SKM-1 (cell line): ENCODE measurements at regions not wholly inside any gene's neighbourhood (a gene's known extent, or its start where the extent isn't known, plus 50 kb on each side); places are given as distances from the start of the nearest gene placed in this dataset.

Experiments
- DNase-seq: peaks from one replicate; lab custom pipeline; 2025; ENCODE audit not compliant: unreplicated experiment; lab: John Stamatoyannopoulos, UW

- no peak for DNase-seq
Observed at GRCh38 chr16:80054647-80055046, 454.1 kb upstream of the MAF start.

- no peak for DNase-seq
Observed at GRCh38 chr16:80051040-80051439, 450.5 kb upstream of the MAF start.

DNA sequence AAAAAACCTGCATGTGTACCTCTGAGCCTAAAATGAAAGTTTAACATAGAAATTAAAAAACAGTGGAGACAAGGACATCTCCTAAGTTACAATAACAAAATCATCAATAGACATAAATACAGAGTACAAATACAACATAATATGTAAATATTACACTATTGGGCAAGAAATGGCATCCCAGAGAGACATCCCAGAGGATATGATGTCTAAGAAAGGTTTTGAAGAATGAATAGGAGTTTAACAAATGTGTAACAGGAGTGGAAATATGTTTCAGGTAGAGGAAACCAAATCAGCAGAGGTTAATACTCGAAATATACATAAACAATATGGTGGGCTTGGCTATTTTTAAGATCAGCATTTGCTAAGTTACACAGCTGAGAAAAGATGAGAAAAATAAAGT is 447.7 kb upstream of the MAF start:
- no peak for DNase-seq

DNA sequence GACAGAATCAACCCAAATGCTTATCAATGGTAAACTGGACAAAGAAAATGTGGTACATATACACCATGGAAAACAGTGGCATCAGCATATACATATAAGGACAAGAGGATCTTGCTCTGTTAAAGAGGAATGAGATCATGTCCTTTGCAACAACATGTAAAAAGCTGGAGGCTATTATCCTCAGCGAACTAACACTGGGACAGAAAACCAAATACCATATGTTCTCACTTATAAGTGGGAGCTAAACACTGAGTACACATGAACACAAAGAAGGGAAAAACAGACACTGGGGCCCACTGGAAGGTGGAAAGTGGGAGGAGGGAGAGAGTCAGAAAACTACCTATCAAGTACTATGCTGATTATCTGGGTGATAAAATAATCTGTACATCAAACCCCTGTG is 447.3 kb upstream of the MAF start:
- DNase-seq = no peak

- DNase-seq = no peak
Observed at GRCh38 chr16:80046848-80047247, 446.3 kb upstream of the MAF start.

DNA sequence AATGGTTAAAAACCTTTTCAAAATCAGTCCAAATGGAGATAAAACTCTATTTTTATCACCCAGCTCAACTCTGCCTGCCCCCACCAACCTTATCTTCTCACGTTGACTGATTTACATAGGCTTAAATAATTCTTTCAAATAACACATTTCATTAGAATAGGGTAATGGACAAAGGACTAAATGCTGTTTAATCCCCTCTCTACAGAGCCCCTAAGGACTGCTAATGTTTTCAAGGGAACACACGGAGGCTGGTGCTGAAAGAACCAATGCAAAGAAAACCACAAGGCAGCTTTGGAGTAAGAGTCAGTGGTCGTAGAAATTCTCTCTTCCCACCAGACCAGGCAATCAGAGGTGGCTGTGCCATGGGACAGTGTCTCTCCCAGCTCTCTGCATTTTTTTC is 445.7 kb upstream of the MAF start:
- no peak for DNase-seq

DNA sequence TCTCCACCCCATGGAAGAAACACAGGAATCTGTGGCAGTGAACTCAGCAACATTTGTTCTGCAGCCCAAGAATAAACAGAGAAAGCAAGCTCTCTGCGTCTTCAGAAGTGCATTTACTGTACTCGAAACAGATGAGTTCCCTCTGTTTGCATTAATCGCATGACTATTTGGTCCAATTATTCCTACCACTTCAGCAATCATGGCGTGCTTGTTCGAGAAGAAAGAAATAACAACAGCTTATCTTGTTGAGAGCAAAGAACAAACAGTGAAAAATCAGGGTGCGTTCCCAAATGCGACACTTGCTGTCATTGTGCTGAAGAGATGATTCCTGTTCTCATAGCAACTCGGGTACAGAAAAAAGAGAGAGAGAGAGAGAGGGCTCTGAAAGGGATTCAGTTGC is 445.3 kb upstream of the MAF start:
- no peak for DNase-seq

- DNase-seq = no peak
Observed at GRCh38 chr16:80041410-80041809, 440.9 kb upstream of the MAF start.

- DNase-seq = no peak
Observed at GRCh38 chr16:80040814-80041213, 440.3 kb upstream of the MAF start.

GRCh38 chr16:80040413-80040812 is 439.9 kb upstream of the MAF start:
- no peak for DNase-seq

GRCh38 chr16:80039777-80040176 is 439.2 kb upstream of the MAF start:
- DNase-seq = no peak

DNA sequence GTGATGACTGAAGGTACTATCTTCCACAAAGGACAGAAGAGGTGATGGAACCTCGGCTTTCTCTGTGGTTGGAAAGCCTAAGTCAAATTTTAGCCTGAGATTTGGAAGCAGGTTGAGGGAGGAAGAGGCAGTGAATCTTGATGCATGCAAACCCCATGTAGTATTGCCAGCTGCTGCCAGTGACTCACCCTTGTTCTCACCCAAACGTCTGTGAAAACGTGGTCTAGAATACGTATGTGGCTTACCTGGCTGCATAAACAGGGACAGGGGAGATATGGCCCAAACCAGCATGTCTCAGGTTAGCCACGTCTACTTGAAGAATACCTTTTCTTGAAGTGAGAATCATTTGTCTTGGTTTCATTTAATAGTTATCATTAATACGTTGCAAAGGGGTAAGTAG is 438.0 kb upstream of the MAF start:
- DNase-seq = no peak

- no peak for DNase-seq
Observed at GRCh38 chr16:80034948-80035663, 434.6 kb upstream of the MAF start.

GRCh38 chr16:80034469-80034826 is 433.9 kb upstream of the MAF start:
- no peak for DNase-seq

DNA sequence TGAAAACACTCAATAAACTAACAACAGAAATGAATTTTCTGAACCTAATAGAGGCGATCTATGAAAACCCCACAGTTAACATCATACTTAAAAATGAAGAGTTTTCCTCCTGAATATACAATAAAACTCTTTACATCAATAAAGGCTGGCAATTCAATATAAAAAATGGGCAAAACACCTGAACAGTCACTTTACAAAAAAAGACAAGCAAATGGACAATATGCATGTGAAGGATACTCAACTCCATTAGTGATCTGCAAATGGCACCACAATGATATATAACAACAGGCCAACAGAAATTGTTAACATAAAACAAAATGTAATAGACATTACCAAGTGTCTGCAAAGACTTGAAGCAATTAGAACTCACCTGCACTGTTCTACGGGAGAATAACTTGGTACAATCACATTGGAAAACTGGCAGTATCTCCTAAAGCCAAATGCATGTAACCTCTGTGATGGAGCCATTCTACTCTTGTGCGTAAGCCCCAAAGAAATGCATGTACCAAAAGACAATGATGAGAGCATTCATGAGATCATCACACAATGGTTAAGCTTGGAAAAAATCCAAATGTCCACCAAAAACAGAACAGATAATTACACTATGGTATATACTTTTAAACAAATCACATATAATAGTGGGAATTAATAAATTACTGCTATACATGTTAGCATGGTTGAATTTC is 433.4 kb upstream of the MAF start:
- DNase-seq = no peak

DNA sequence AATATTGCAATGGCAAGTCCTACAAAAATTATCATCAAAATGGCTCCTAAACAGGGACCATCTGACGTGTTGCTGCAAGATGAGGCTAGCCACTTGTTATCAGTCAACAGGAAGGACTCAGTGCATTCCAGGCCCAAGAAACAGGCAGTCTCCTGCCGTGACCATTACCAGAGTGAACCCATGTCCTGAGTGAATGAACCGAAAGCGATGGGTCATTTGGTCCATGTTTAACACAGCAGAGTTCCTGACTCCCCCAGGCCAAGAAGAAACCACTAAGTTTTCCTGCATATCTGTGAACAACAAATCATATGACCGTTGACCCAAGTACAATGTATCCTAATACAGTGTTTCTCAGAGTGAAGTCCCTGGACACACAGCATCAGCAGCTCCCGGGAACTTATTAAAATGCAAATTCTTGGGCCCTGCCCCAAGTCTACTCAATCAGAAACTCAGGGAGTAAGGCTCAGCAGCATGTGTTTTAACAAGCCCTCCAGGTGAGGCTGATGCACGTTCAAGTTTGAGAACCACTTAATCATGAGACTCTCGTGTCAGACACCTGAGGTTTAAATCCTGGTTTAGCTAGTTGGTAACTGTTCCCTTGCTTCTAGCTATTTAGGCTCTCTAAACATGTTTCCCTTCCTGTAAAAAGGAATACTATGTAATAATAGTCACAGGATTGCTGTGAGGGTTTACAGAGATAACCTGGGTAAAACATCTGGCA is 429.4 kb upstream of the MAF start:
- DNase-seq = no peak

DNA sequence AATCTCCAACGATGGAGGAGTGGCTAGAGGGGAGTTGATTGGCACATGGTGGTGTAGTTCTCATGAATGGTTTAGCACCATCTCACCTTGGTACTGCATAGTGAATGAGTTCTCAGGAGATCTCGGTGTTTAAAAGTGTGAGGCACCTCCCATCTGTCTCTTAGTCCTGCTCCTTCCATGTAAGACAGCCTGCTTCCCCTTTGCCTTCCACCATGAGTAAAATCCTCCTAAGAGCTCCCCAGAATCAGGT is 428.8 kb upstream of the MAF start:
- no peak for DNase-seq

- no peak for DNase-seq
Observed at GRCh38 chr16:80028581-80029380, 428.2 kb upstream of the MAF start.

GRCh38 chr16:80027007-80027965 is 426.7 kb upstream of the MAF start:
- no peak for DNase-seq

DNA sequence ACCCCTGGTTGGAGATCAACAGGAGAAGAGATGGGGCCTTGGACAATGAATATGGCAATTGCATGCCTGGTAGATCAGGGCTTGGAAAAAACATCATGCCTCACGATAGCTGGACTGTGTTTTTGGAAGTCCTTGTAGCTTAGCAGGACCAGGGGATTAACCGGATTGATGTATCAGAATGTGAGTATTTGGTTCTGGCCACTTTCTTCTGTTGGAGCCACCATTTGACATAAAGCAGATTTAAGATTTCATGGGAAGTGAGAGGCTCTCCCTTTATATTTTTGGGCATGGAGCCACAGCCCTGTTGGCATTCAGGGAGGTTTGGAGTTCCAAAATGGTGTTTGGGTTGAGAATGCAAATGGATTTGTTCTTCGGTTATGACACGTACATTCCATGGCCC is 424.7 kb upstream of the MAF start:
- no peak for DNase-seq

GRCh38 chr16:80024443-80024842 is 423.9 kb upstream of the MAF start:
- DNase-seq = no peak
